GM18951 (cell line): ENCODE measurements at regions not wholly inside any gene's neighbourhood (a gene's known extent, or its start where the extent isn't known, plus 50 kb on each side); places are given as distances from the start of the nearest gene placed in this dataset.

Experiments used
- POLR2A ChIP-seq: IDR thresholded peaks from 4 replicates; pipeline ENCODE4 v1.6.1; 2011; ENCODE audit warnings: mild to moderate bottlenecking; ENCODE audit not compliant: insufficient read length, insufficient read depth; ENCODE audit errors: extremely low read depth
- in situ Hi-C: fragments of 300-500 bp; cut with MboI; formaldehyde crosslinking; loops from one replicate; pipeline ENCODE4 v1.12.0; 2022; ENCODE audit warnings: low sequenced_read_pairs, mixed read lengths, inconsistent platforms; ENCODE audit not compliant: unreplicated experiment

DNA sequence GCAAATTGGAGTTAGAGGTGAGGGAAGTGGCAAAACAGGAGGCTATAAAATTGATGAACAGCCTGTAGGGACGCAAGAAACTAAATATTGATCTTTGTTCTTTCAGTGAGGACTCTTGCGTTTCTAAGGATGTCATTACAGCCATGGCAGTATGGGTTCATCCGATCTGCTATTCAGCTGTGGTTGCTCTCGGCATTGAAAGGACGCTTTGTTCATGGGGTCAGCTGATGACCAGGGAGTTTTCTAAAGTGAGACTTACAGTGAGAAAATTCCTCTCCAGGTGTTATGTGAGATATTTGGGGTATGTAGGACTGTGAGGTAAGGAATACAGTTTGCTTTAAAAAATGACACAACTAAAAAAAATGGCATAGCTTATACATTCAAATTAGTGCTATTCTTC lies 52.7 kb upstream of the PELI1 start:
- no peak for TF ChIP-seq POLR2A
- in situ Hi-C loops = no loop called here

DNA sequence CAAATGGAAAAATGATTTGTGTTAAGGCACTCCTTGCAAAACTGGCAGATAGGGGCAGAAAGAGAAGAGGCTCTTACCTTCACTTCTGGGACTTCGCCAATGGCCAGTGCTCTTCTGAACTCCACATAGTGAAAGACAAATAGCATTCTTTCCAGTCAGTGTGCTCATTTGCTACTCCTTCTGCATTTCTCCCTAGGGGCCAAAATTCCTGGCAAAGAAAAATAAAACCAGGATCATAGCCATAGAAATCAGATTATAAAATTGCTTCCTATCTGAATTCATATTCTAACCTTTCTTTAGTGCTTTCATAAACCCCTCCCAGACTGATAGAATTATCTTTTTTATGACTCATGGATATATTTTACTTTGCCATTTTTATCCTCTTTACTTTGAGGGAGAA lies 56.9 kb upstream of the PELI1 start:
- no peak for TF ChIP-seq POLR2A
- in situ Hi-C loops = no loop called here

DNA sequence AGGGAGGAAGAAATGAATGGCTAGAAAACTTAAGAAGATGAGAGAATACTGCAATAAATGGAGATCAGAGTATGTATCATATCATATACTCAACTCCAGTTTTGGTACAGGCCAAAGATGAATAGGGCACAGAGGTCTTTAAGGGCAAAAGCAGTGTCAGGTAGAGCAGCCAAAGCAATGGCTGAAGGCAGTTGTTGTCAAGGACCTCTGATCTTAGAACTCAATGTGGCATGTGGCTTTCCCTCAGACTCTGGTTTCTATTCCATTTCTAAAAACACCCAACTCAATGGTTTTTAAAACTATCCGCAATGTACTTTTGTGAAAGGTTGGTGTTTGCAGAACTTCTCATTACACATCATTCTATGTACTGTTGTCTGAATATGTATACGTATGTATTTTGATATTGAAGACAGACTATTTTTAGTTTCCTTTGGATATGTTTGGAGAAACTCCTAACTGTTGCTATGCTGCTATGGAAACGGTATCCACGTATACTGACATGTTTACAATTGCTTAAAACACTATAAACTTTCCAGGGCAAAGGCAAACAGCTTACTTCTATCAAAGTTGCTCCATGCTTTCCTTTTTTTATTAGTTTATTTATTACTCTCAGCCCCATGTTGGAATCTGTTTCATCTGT lies 58.1 kb upstream of the PELI1 start:
- no peak for TF ChIP-seq POLR2A
- in situ Hi-C loops = no loop called here

DNA sequence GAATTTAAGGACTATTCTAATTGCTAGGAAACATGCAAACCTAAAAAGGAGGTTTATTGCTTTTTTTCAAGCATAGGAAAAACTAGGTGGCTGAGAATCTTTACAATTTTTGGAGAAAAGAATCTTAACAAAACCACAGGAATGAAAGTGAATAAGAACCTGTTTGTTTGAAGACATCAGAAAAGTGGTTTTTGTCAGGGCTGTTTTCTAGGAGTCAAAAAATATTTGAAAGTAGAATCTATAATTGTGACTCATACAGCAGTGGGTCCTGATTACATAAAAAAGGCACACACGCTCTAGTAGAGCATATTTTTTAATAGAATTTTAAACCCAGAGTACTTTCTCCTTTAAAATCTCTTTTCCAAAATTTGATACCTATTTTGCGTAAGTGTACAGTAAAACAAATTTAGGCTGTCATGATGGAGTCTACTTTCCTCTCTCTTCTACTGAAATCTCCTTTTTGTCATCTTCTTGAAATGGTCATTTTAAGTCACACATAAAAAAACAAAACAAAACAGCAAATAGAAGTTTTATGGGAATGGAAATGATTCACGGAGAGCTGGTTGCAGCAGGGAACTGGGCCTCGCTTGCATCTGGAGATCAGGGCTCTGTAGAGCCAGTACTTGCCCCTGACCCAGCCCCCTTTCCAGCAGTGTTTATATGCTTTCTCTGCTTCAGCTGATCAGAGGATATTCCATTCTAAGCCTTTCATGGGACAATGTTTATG lies 59.1 kb upstream of the PELI1 start:
- TF ChIP-seq POLR2A = no peak
- in situ Hi-C loops = no loop called here

- TF ChIP-seq POLR2A = peak; percentile 52
- in situ Hi-C loops = no loop called here
These were observed 59.8 kb upstream of the PELI1 start for GRCh38 chr2:64203858-64204632.

- in situ Hi-C loops = no loop called here
- no peak for TF ChIP-seq POLR2A
These were observed 60.5 kb upstream of the PELI1 start for GRCh38 chr2:64204703-64205102.

GRCh38 chr2:64205415-64205814 lies 61.2 kb upstream of the PELI1 start:
- TF ChIP-seq POLR2A = no peak
- in situ Hi-C loops = no loop called here

DNA sequence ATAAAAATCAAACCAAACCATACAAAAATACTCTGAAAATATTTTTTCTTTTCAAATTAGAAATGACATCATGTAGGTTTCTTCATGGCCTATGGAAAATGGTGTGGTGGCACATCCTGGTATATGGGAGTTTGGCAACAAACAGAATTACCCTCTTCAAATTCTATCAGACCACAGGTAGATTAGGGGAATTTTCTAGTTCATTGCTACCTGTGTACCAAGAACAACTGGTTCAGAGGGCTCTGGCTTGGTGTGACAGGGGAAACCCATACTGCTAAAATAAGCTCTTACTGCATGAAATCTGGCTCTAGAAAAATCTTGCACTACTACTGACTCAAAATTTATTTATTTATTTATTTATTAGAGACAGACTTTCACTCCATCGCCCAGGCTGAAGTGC lies 63.4 kb upstream of the PELI1 start:
- no peak for TF ChIP-seq POLR2A
- in situ Hi-C loops = no loop called here

GRCh38 chr2:64210816-64211215 lies 66.6 kb upstream of the PELI1 start:
- no peak for TF ChIP-seq POLR2A
- in situ Hi-C loops = no loop called here

GRCh38 chr2:64211276-64211921 lies 67.2 kb upstream of the PELI1 start:
- no peak for TF ChIP-seq POLR2A
- in situ Hi-C loops = no loop called here

DNA sequence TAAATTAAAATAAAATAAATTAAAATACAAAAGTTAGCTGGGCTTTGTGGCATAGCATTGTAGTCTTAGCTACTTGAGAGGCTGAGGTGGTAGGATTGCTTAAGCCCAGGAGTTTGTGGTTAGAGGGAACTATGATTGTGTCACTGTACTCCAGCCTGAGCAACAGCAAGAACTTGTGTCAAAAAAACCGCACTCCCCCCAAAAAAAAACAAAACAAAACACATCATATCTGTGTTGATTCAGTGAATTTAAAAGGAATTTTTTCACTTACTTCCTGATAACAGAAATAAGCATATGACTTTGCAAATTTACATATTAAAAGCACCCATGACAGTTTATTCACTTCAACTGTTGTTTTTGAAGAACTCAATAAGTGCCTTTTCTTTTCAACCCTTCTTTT lies 68.1 kb upstream of the PELI1 start:
- in situ Hi-C loops = no loop called here

DNA sequence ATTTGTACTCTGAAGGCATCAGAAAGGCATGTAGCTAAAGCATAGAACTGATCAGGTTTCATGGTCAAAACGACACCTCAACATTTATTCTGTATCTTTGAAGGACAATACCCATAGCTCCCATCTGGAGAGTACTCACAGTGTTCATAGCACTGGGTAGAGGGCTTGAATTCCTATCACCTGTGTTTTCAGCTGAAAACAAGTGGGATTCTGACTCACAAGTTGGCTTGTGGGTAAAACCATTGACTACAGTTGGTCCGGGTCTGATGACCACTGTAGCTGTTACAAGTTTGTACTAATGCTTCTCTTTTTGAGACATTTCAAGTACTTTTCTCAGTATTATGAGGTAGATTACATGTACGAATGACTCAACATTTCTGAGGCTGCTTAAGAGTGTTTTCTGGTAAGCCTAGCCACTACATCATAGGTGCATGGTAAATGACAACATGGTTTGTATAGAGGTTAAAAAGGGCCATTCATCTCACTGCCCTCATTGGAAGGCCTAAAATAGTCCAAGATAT lies 68.6 kb upstream of the PELI1 start:
- TF ChIP-seq POLR2A = no peak
- in situ Hi-C loops = no loop called here

More for the DNA sequence above, 68.1 kb upstream of the PELI1 start:
- TF ChIP-seq POLR2A = no peak

GRCh38 chr2:64213532-64214275 lies 69.5 kb upstream of the PELI1 start:
- TF ChIP-seq POLR2A = peak; percentile 10
- in situ Hi-C loops = no loop called here
